Muscle layer of colon (tissue), 2 donors: ENCODE measurements at regions not wholly inside any gene's neighbourhood (a gene's known extent, or its start where the extent isn't known, plus 50 kb on each side); places are given as distances from the start of the nearest gene placed in this dataset.

Source experiments
- H3K27ac ChIP-seq: one replicate; pipeline ENCODE4 v1.7.0; 2013; ENCODE audit warnings: low read depth, mild to moderate bottlenecking, low read length, moderate library complexity
- H3K27me3 ChIP-seq, 2 donors: one replicate each; pipeline ENCODE4 v1.7.0; 2013; ENCODE audit warnings: low read length in 2 of 2, mild to moderate bottlenecking in 2 of 2; ENCODE audit not compliant: insufficient read depth in 2 of 2, control insufficient read depth in 1 of 2
- H3K36me3 ChIP-seq: one replicate; pipeline ENCODE4 v1.7.0; 2013; ENCODE audit warnings: mild to moderate bottlenecking, low read length; ENCODE audit not compliant: insufficient read depth
- H3K4me1 ChIP-seq: one replicate; pipeline ENCODE4 v1.7.0; 2013; ENCODE audit warnings: mild to moderate bottlenecking, low read length; ENCODE audit not compliant: insufficient read depth
- H3K4me3 ChIP-seq, 2 donors: one replicate each; pipeline ENCODE4 v1.7.0; 2013; ENCODE audit warnings: low read length in 2 of 2, low read depth in 1 of 2, mild to moderate bottlenecking in 1 of 2, moderate library complexity in 1 of 2
- H3K9ac ChIP-seq: one replicate; pipeline ENCODE4 v1.7.0; 2013; ENCODE audit warnings: low read length
- H3K9me3 ChIP-seq: one replicate; pipeline ENCODE4 v1.7.0; 2013; ENCODE audit warnings: mild to moderate bottlenecking, low read length
- donor health status: abdominal sarcoma.
- donor health status: Adenocarcinoma of cecum.

DNA sequence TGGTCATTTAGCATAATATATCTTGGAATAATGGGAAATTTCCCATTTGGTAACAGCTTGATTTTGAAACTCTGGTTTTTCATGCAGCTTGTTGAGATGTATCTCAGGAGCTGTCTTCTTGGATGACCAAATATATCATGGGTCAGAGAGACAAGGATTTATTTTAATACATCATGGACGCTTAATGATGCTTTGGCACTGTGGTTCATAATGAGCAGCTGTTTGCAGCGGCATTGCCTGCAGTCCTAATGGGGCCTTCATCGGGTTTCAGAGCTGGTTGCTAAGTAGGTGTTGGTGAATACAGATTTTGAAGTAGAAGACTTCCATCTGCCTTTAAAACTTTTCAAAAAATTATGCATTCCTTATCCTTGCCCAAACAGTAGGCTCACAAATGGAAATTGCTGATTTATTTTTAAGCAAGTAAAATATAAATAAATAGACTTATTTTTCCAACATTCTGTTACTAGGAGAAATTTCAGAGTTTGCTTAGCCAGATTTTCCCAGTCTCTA is 389.5 kb upstream of the FAT3 start:
- no peak overlapping the region for H3K4me3 ChIP-seq
- H3K9ac ChIP-seq, result no peak overlapping the region
- H3K27me3 ChIP-seq, result no peaks in the 10 kb centered on the region
- H3K36me3 ChIP-seq, result no peaks in the 10 kb centered on the region
- H3K9me3 ChIP-seq, result no peaks in the 10 kb centered on the region
- no peak overlapping the region for H3K27ac ChIP-seq
- H3K4me1 ChIP-seq, result peaks cover 5% of the 10 kb centered on the region

DNA sequence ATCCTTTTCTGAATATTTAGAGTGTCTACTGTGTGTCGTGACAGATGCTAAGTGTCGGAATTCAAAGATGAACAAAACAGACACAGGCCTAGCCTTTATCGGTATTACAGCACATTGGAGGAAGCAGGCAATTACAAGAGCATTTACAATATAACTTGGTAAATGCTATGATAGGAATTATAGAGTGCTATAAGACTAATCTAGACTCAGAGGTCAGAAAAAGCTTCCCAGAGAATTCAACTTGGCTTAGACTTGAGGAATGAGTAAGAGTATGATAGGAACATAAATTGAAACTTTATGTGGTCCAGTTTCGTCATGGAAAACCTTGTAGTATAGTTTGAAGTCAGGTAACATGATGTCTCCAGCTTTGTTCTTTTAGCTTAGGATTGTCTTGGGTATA is 395.7 kb upstream of the FAT3 start:
- no peaks in the 10 kb centered on the region for H3K27me3 ChIP-seq
- no peak overlapping the region for H3K9ac ChIP-seq
- no peaks in the 10 kb centered on the region for H3K9me3 ChIP-seq
- no peaks in the 10 kb centered on the region for H3K4me1 ChIP-seq
- H3K36me3 ChIP-seq, result no peaks in the 10 kb centered on the region
- H3K4me3 ChIP-seq, result no peak overlapping the region
- H3K27ac ChIP-seq, result no peak overlapping the region

DNA sequence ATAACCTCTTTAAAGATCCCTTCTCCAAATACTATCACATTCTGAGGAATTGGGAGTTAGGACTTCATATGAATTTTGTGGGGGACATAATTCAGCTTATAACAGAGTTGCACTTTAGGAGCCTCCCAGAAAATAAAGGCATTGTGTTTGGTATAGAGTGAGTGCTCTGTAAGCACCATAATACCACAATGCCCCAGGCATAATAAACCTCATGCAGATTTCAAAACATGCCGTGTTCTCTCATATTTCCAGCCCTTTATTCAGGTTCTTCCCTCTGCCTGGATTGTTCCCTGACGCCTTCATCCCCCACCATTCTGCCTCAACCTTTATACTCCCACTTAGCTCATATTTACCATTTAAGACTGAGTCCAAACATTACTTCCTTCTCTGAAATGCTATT is 398.8 kb upstream of the FAT3 start:
- Histone ChIP-seq H3K9ac (no peak overlapping the region), H3K36me3 (no peaks in the 10 kb centered on the region), H3K4me3 (no peak overlapping the region), H3K9me3 (no peaks in the 10 kb centered on the region), H3K27ac (no peak overlapping the region), H3K27me3 (no peaks in the 10 kb centered on the region), H3K4me1 (no peaks in the 10 kb centered on the region)

- Histone ChIP-seq H3K9ac (no peak overlapping the region), H3K36me3 (no peaks in the 10 kb centered on the region), H3K27me3 (no peaks in the 10 kb centered on the region), H3K27ac (no peak overlapping the region), H3K4me3 (no peak overlapping the region), H3K9me3 (no peaks in the 10 kb centered on the region), H3K4me1 (no peaks in the 10 kb centered on the region)
Observed at GRCh38 chr11:91823252-91823830, 401.3 kb upstream of the FAT3 start.

DNA sequence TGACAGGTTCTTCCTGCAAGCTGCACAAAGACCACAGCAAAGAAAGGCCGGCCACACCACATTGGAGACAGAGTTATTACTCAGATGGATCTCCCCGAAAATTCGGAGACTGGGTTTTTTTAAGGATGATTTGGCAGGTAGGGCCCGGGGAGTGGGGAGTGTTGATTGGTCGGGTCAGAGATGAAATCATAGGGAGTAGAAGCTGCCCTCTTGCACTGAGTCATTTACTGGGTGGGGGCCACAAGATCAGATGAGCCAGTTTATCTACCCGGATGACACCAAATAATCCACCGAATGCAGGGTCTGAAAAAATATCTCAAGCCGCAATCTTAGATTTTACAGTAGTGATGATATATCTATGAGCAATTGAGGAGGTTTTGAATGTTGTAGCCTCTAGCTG is 401.8 kb upstream of the FAT3 start:
- no peak overlapping the region for H3K9ac ChIP-seq
- no peaks in the 10 kb centered on the region for H3K27me3 ChIP-seq
- no peaks in the 10 kb centered on the region for H3K36me3 ChIP-seq
- H3K27ac ChIP-seq, result no peak overlapping the region
- H3K9me3 ChIP-seq, result no peaks in the 10 kb centered on the region
- no peak overlapping the region for H3K4me3 ChIP-seq
- H3K4me1 ChIP-seq, result no peaks in the 10 kb centered on the region

DNA sequence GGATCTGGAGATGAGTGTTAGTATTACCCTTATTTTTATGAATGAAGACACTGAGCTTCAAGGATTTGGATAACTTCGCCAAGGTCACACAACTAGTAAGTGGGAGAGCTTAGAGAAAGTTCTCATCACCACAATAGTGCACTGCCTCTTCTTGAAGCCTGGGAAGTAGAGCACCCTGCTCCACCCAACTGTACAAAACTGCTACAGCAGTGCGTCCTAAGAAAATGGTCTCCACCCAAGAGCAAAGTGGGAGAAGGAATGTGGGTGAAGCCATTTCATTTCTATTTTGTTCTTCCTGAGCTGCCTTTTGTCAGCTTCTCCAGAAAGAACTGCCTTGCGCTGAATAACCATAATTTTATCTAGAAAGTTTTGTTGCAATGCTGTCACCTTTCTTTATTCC is 403.9 kb upstream of the FAT3 start:
- H3K27me3 ChIP-seq, result no peaks in the 10 kb centered on the region
- no peak overlapping the region for H3K9ac ChIP-seq
- H3K9me3 ChIP-seq, result no peaks in the 10 kb centered on the region
- no peak overlapping the region for H3K4me3 ChIP-seq
- no peaks in the 10 kb centered on the region for H3K4me1 ChIP-seq
- H3K36me3 ChIP-seq, result no peaks in the 10 kb centered on the region
- no peak overlapping the region for H3K27ac ChIP-seq

DNA sequence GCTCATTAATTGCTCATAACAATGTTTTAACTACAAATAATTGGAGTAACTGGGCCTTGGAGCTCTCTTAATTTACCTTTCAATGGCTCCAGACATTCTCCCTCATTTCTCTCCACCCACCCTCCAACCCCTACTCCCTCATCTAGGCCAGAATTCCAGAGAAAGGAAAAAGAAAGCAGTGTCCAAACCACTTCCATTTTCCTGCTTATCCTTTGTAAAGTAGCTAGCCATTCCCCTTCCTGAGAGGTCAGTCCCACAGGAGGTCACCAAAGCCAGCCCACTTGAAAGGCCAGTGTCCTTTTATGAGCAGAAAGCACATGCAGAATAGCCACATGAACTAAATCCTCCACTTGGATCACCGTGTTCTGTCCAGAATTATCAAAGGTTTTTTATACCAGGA is 404.8 kb upstream of the FAT3 start:
- Histone ChIP-seq H3K27ac (no peak overlapping the region), H3K36me3 (no peaks in the 10 kb centered on the region), H3K4me3 (no peak overlapping the region), H3K4me1 (no peaks in the 10 kb centered on the region), H3K27me3 (no peaks in the 10 kb centered on the region), H3K9ac (no peak overlapping the region), H3K9me3 (no peaks in the 10 kb centered on the region)

- Histone ChIP-seq H3K9ac (no peak overlapping the region), H3K27me3 (no peaks in the 10 kb centered on the region), H3K4me3 (no peak overlapping the region), H3K4me1 (no peaks in the 10 kb centered on the region), H3K9me3 (no peaks in the 10 kb centered on the region), H3K27ac (no peak overlapping the region), H3K36me3 (no peaks in the 10 kb centered on the region)
Observed at GRCh38 chr11:91819195-91819594, 405.4 kb upstream of the FAT3 start.

DNA sequence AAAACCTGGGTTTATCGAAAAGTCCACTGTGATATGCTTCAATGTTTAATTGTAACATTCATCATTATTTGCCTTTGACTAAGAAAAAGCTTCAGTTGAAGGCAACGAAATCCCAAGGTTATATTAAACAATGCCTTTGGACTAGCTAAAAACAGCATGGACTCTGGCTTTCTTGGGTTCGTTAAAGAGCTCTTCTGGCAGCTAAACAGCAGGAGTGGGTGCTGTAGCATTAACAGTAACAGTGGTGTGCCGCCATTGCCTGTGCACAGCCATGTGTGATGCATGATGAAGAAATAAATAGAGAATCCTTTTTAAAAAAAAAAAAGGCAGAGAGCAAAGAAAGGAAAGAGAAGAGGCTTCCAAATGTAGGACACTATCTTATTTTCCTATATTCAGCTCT is 406.6 kb upstream of the FAT3 start:
- Histone ChIP-seq H3K4me1 (no peaks in the 10 kb centered on the region), H3K36me3 (no peaks in the 10 kb centered on the region), H3K9me3 (no peaks in the 10 kb centered on the region), H3K27ac (no peak overlapping the region), H3K4me3 (no peak overlapping the region), H3K27me3 (no peaks in the 10 kb centered on the region), H3K9ac (no peak overlapping the region)

DNA sequence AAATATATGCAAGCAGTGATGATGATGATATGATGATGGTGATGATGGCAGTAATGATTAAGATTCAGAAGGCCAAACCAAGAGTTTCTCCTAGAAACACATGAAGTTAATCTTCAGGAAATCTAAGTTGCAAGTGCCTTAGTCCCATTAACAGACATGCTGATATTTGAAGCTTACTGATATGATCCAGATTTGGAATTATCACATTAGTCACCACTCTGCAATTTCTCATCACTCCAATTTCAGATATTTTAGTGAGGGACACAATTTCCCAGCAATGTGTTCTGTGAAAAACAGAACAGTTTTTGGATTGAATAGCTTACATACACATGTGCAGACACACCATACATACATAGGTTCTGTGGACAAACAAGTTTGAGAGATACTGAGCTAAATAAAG is 411.4 kb upstream of the FAT3 start:
- H3K9ac ChIP-seq, result no peak overlapping the region
- H3K9me3 ChIP-seq, result no peaks in the 10 kb centered on the region
- H3K36me3 ChIP-seq, result no peaks in the 10 kb centered on the region
- no peak overlapping the region for H3K4me3 ChIP-seq
- H3K27me3 ChIP-seq, result no peaks in the 10 kb centered on the region
- no peak overlapping the region for H3K27ac ChIP-seq
- H3K4me1 ChIP-seq, result no peaks in the 10 kb centered on the region

DNA sequence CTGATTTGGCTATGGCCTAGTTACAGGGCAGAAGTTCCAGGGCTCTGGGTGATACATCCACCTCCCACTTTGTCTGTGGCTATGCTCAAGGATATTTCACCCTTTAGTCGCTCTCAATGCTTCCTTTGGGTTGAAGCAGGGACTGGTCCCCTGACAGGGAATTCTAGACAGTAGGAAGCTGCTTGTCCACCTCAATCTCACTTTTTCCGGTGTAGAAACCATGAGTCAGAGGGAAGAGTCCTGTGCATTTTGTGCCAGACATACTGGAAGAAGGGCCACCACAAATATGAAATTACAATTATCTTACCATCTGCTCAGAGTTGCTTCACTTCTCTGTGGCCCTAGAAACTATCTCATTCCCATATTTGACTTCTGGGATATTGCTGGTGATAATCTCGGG is 413.7 kb upstream of the FAT3 start:
- H3K36me3 ChIP-seq, result no peaks in the 10 kb centered on the region
- H3K27ac ChIP-seq, result no peak overlapping the region
- H3K27me3 ChIP-seq, result no peaks in the 10 kb centered on the region
- no peak overlapping the region for H3K4me3 ChIP-seq
- no peak overlapping the region for H3K9ac ChIP-seq
- H3K4me1 ChIP-seq, result no peaks in the 10 kb centered on the region
- H3K9me3 ChIP-seq, result no peaks in the 10 kb centered on the region

GRCh38 chr11:91805293-91805692 is 419.3 kb upstream of the FAT3 start:
- no peaks in the 10 kb centered on the region for H3K27me3 ChIP-seq

More at GRCh38 chr11:91805293-91805692, 419.3 kb upstream of the FAT3 start:
- Histone ChIP-seq H3K9ac (no peak overlapping the region), H3K36me3 (no peaks in the 10 kb centered on the region), H3K4me3 (no peak overlapping the region), H3K4me1 (no peaks in the 10 kb centered on the region), H3K27ac (no peak overlapping the region), H3K9me3 (no peaks in the 10 kb centered on the region)
